Keratinocyte (primary cell): ENCODE measurements at regions not wholly inside any gene's neighbourhood (a gene's known extent, or its start where the extent isn't known, plus 50 kb on each side); places are given as distances from the start of the nearest gene placed in this dataset.

Experiments
- CTCF ChIP-seq, 3 experiments: IDR thresholded peaks in 1 of 3; conservative IDR thresholded peaks in 1 of 3; optimal IDR thresholded peaks in 1 of 3; 2 replicates in 2 of 3; 3 replicates in 1 of 3; pipeline versions ENCODE3 to v1.5.1; 2011; ENCODE audit warnings: low read length in 3 of 3, mild to moderate bottlenecking in 3 of 3, moderate library complexity in 2 of 3, control low read depth in 1 of 3, inconsistent platforms in 1 of 3; ENCODE audit not compliant: insufficient read depth in 2 of 3; ENCODE audit errors: extremely low read depth in 1 of 3
- EZH2 ChIP-seq: IDR thresholded peaks from one replicate; pipeline ENCODE4 v1.6.1; 2012; ENCODE audit warnings: inconsistent platforms, mild to moderate bottlenecking, low read length, moderate library complexity

- TF ChIP-seq CTCF (optimal IDR thresholded peaks at IDR 0.05 in 1 of 3, IDR thresholded peaks at IDR 0.05 in 1 of 3, conservative IDR thresholded peaks at IDR 0.05 in 1 of 3; ENCODE audit: extremely low read depth in 1 of 3, insufficient read depth in 2 of 3, low read length in 3 of 3) (no peak), EZH2 (no peak)
These were observed 641.6 kb upstream of the ADGRL4 start for GRCh38 chr1:79648126-79648525.
